ENCODE measurements at regions not wholly inside any gene's neighbourhood (a gene's known extent, or its start where the extent isn't known, plus 50 kb on each side); places are given as distances from the start of the nearest gene placed in this dataset.

- TF ChIP-seq CTCF (IDR thresholded peaks at IDR 0.05; ENCODE audit: low read depth, low read length, poor library complexity, severe bottlenecking) (no peak), EZH2phosphoT487 (IDR thresholded peaks at IDR 0.05; ENCODE audit: borderline replicate concordance, low read length) (no peak)
- no peaks in the 10 kb centered on the region for H3K79me2 ChIP-seq (ENCODE audit: control insufficient read depth, low read length)
- no peaks in the 10 kb centered on the region for H3K36me3 ChIP-seq (ENCODE audit: control insufficient read depth, low read length)
- no peak overlapping the region for H3K27ac ChIP-seq (ENCODE audit: low read depth, low read length)
- no peaks in the 10 kb centered on the region for H3K4me1 ChIP-seq (ENCODE audit: control insufficient read depth, low read length)
- H4K20me1 ChIP-seq (ENCODE audit: control insufficient read depth, insufficient read depth, low read depth, low read length), result no peaks in the 10 kb centered on the region
- no peak overlapping the region for H3K4me3 ChIP-seq (ENCODE audit: low read length)
- no peaks in the 10 kb centered on the region for H3K9me2 ChIP-seq (replicated peaks; ENCODE audit: control insufficient read depth, low read length)
- no peak overlapping the region for H3K4me2 ChIP-seq (ENCODE audit: low read length)
- no peaks in the 10 kb centered on the region for H3K27me3 ChIP-seq (ENCODE audit: control insufficient read depth, low read length)
- H3K9me3 ChIP-seq (ENCODE audit: control insufficient read depth, insufficient read depth, low read length), result no peaks in the 10 kb centered on the region
- no peaks in the 10 kb centered on the region for H3F3A ChIP-seq (ENCODE audit: control insufficient read depth, insufficient read depth)
Observed at GRCh38 chr21:35297665-35298064, 248.6 kb upstream of the RUNX1 start.

- H3K9me2 ChIP-seq (replicated peaks; ENCODE audit: control insufficient read depth, low read length), result no peaks in the 10 kb centered on the region
- no peaks in the 10 kb centered on the region for H3K79me2 ChIP-seq (ENCODE audit: control insufficient read depth, low read length)
- H3K4me3 ChIP-seq (ENCODE audit: low read length), result no peak overlapping the region
- no peak for TF ChIP-seq EZH2phosphoT487 (IDR thresholded peaks at IDR 0.05; ENCODE audit: borderline replicate concordance, low read length)
- TF ChIP-seq CTCF (IDR thresholded peaks at IDR 0.05; ENCODE audit: low read depth, low read length, poor library complexity, severe bottlenecking), result no peak
- H3K27ac ChIP-seq (ENCODE audit: low read depth, low read length), result no peak overlapping the region
- no peaks in the 10 kb centered on the region for H3K9me3 ChIP-seq (ENCODE audit: control insufficient read depth, insufficient read depth, low read length)
- no peaks in the 10 kb centered on the region for H3F3A ChIP-seq (ENCODE audit: control insufficient read depth, insufficient read depth)
- no peaks in the 10 kb centered on the region for H3K4me1 ChIP-seq (ENCODE audit: control insufficient read depth, low read length)
- no peaks in the 10 kb centered on the region for H4K20me1 ChIP-seq (ENCODE audit: control insufficient read depth, insufficient read depth, low read depth, low read length)
- no peaks in the 10 kb centered on the region for H3K36me3 ChIP-seq (ENCODE audit: control insufficient read depth, low read length)
- no peak overlapping the region for H3K4me2 ChIP-seq (ENCODE audit: low read length)
- no peaks in the 10 kb centered on the region for H3K27me3 ChIP-seq (ENCODE audit: control insufficient read depth, low read length)
Observed at GRCh38 chr21:35294231-35294898, 245.3 kb upstream of the RUNX1 start.

GRCh38 chr21:35291973-35292627 lies 243.0 kb upstream of the RUNX1 start:
- Histone ChIP-seq H3K4me1 (ENCODE audit: control insufficient read depth, low read length) (no peaks in the 10 kb centered on the region), H3K4me3 (ENCODE audit: low read length) (no peak overlapping the region), H3K36me3 (ENCODE audit: control insufficient read depth, low read length) (no peaks in the 10 kb centered on the region), H3K27ac (ENCODE audit: low read depth, low read length) (no peak overlapping the region), H3K79me2 (ENCODE audit: control insufficient read depth, low read length) (no peaks in the 10 kb centered on the region), H3K4me2 (ENCODE audit: low read length) (no peak overlapping the region), H3F3A (ENCODE audit: control insufficient read depth, insufficient read depth) (no peaks in the 10 kb centered on the region), H3K27me3 (ENCODE audit: control insufficient read depth, low read length) (no peaks in the 10 kb centered on the region), H3K9me2 (replicated peaks; ENCODE audit: control insufficient read depth, low read length) (no peaks in the 10 kb centered on the region), H3K9me3 (ENCODE audit: control insufficient read depth, insufficient read depth, low read length) (0 out of 2 replicates have a peak, but pooled peaks cover 4% of the 10 kb centered on the region), H4K20me1 (ENCODE audit: control insufficient read depth, insufficient read depth, low read depth, low read length) (no peaks in the 10 kb centered on the region)
- TF ChIP-seq EZH2phosphoT487 (IDR thresholded peaks at IDR 0.05; ENCODE audit: borderline replicate concordance, low read length) (no peak), CTCF (IDR thresholded peaks at IDR 0.05; ENCODE audit: low read depth, low read length, poor library complexity, severe bottlenecking) (no peak)

Measured in DOHH2 (cell line).